DMS114 treated with DMSO at 0.1 percent for 48 hours (cell line): ENCODE measurements at regions not wholly inside any gene's neighbourhood (a gene's known extent, or its start where the extent isn't known, plus 50 kb on each side); places are given as distances from the start of the nearest gene placed in this dataset.
"Not testable (repeated sequence)": the region's sequence is repeated elsewhere in the genome, so short reads cannot be mapped to it uniquely, and the experiment has no call there.

Source experiments
- DNase-seq: peaks from one replicate; lab custom pipeline; 2025; ENCODE audit not compliant: unreplicated experiment; lab: John Stamatoyannopoulos, UW

- DNase-seq = no peak
Measured at GRCh38 chr3:72660270-72661114, 187.8 kb downstream of the SHQ1 start.

GRCh38 chr3:72659596-72659995 is 188.6 kb downstream of the SHQ1 start:
- DNase-seq = no peak

- DNase-seq = no peak
Measured at GRCh38 chr3:72659188-72659587, 189.1 kb downstream of the SHQ1 start.

- no peak for DNase-seq
Measured at GRCh38 chr3:72658466-72659100, 189.7 kb downstream of the SHQ1 start.

GRCh38 chr3:72657666-72658065 is 190.6 kb downstream of the SHQ1 start:
- DNase-seq = no peak

- no peak for DNase-seq
Measured at GRCh38 chr3:72655723-72656122, 192.5 kb downstream of the SHQ1 start.

GRCh38 chr3:72655131-72655551 is 193.1 kb downstream of the SHQ1 start:
- DNase-seq = no peak

- no peak for DNase-seq
Measured at GRCh38 chr3:72652395-72652794, 195.8 kb downstream of the SHQ1 start.

- no peak for DNase-seq
Measured at GRCh38 chr3:72651498-72651897, 196.7 kb downstream of the SHQ1 start.

- DNase-seq = no peak
Measured at GRCh38 chr3:72646263-72646662, 202.0 kb downstream of the SHQ1 start.

GRCh38 chr3:72643635-72644034 is 204.6 kb downstream of the SHQ1 start:
- not testable (repeated sequence) for DNase-seq

- no peak for DNase-seq
Measured at GRCh38 chr3:72641684-72642083, 206.6 kb downstream of the SHQ1 start.

GRCh38 chr3:72641072-72641471 is 207.2 kb downstream of the SHQ1 start:
- no peak for DNase-seq

- DNase-seq = no peak
Measured at GRCh38 chr3:72636969-72637597, 211.2 kb downstream of the SHQ1 start.

GRCh38 chr3:72635551-72635950 is 212.7 kb downstream of the SHQ1 start:
- no peak for DNase-seq

- DNase-seq = no peak
Measured at GRCh38 chr3:72634128-72634527, 214.1 kb downstream of the SHQ1 start.

- no peak for DNase-seq
Measured at GRCh38 chr3:72633534-72633933, 214.7 kb downstream of the SHQ1 start.

GRCh38 chr3:72633121-72633520 is 215.1 kb downstream of the SHQ1 start:
- no peak for DNase-seq

- DNase-seq = no peak
Measured at GRCh38 chr3:72632129-72632528, 216.1 kb downstream of the SHQ1 start.

GRCh38 chr3:72630969-72631344 is 217.3 kb downstream of the SHQ1 start:
- DNase-seq = no peak

- no peak for DNase-seq
Measured at GRCh38 chr3:72630327-72630968, 217.8 kb downstream of the SHQ1 start.

- no peak for DNase-seq
Measured at GRCh38 chr3:72629191-72629631, 219.0 kb downstream of the SHQ1 start.
